GM12892 (cell line): ENCODE measurements at regions not wholly inside any gene's neighbourhood (a gene's known extent, or its start where the extent isn't known, plus 50 kb on each side); places are given as distances from the start of the nearest gene placed in this dataset.

Experiments
- POLR2A ChIP-seq: IDR thresholded peaks from 2 replicates; pipeline ENCODE4 v1.6.1; 2011; ENCODE audit warnings: low read depth, low read length, control low read depth
- POLR2AphosphoS5 ChIP-seq: IDR thresholded peaks from 2 replicates; pipeline ENCODE4 v1.6.1; 2011; ENCODE audit warnings: low read depth, low read length, control low read depth
- TAF1 ChIP-seq: IDR thresholded peaks from 2 replicates; pipeline ENCODE4 v1.6.1; 2011; ENCODE audit warnings: low read depth, mild to moderate bottlenecking, control low read depth, low read length, borderline replicate concordance

DNA sequence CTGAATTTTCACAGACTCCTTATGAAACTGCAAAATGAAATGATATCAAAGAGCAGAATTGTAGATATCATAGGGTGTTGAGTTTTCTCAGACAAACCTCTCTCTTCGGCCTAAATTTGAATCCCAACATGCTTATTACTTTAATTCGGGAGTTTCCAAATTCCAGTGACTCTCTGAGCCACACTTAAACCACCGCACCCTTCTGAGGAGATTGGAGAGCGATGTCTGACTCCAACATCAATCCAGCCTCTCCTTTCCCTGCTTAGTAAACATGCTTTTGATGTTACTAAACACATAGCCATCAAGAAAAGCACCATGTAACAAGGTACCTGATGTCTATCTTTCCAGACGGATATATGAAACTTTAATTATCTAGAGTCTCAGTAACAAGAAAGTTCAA, 103.1 kb upstream of the ARHGAP28 start:
- no peak for TF ChIP-seq POLR2A
- TF ChIP-seq POLR2AphosphoS5, result no peak
- TF ChIP-seq TAF1, result no peak
